Upper lobe of left lung (tissue), 6 donors: ENCODE measurements at regions not wholly inside any gene's neighbourhood (a gene's known extent, or its start where the extent isn't known, plus 50 kb on each side); places are given as distances from the start of the nearest gene placed in this dataset.

Experiments
- ATAC-seq, 2 donors: fragments of 200-7000 bp; cut with Tn5 transposase; one replicate each; pipeline ENCODE4 v1.9.1; 2022; ENCODE audit warnings: mild to moderate bottlenecking in 2 of 2, moderate library complexity in 2 of 2; ENCODE audit not compliant: low FRiP score in 2 of 2
- DNase-seq, 2 donors: peaks; one replicate each; pipeline ENCODE4 v3.0.0-alpha.2; 2019 to 2020
- H3K27ac ChIP-seq, 4 donors: fragments of 200-600 bp; sonication (generic); one replicate each; pipeline ENCODE4 v1.5.1; 2016 to 2019
- H3K27me3 ChIP-seq, 4 donors: fragments of 200-600 bp; sonication (generic); one replicate each; pipeline ENCODE4 v1.5.1; 2017 to 2019
- H3K36me3 ChIP-seq, 4 donors: fragments of 200-600 bp; sonication (generic); one replicate each; pipeline ENCODE4 v1.5.1; 2016 to 2019
- H3K4me1 ChIP-seq, 4 donors: fragments of 200-600 bp; sonication (generic); one replicate each; pipeline ENCODE4 v1.5.1; 2018 to 2019
- H3K4me3 ChIP-seq, 4 donors: fragments of 200-600 bp; sonication (generic); one replicate each; pipeline ENCODE4 v1.5.1; 2017 to 2019; ENCODE audit warnings: mild to moderate bottlenecking in 2 of 4, moderate library complexity in 1 of 4
- H3K9me3 ChIP-seq, 4 donors: fragments of 200-600 bp; sonication (generic); one replicate each; pipeline ENCODE4 v1.5.1; 2018 to 2019
- EP300 ChIP-seq, 4 donors: sonication (generic); formaldehyde crosslinking; IDR thresholded peaks; one replicate each; pipeline ENCODE4 v1.5.1; 2017; ENCODE audit warnings: antibody characterized with exemption in 4 of 4, control low read depth in 2 of 4
- POLR2A ChIP-seq, 4 donors: fragments of 450-650 bp; IDR thresholded peaks; one replicate each; pipeline ENCODE4 v1.5.1; 2016 to 2017; ENCODE audit warnings: antibody characterized with exemption in 4 of 4, mild to moderate bottlenecking in 2 of 4
- POLR2AphosphoS5 ChIP-seq, 2 donors: sonication (generic); formaldehyde crosslinking; IDR thresholded peaks; one replicate each; pipeline ENCODE4 v1.5.1; 2017; ENCODE audit warnings: antibody characterized with exemption in 2 of 2
- WGBS, 2 donors: methylation state at CpG; one replicate each; pipeline ENCODE4 v1.1.5; 2017 to 2018; 5-methylcytosine and 5-hydroxymethylcytosine counted together
- TF ChIP-seq, protein P1 (sequence below), 6 experiments: fragments of 450-650 bp in 4 of 6; fragments of 200-600 bp in 2 of 6; sonication (generic) in 2 of 6; IDR thresholded peaks; one replicate each; pipeline ENCODE4 v1.5.1; 2016 to 2019; ENCODE audit warnings: antibody characterized with exemption in 6 of 6
- donor health status: DM: no; HTN: no; CAD: no; lungs with moderate emphysema.
- donor health status: DM: no; HTN: yes; CAD: no; lungs with severe emphysema.

DNA sequence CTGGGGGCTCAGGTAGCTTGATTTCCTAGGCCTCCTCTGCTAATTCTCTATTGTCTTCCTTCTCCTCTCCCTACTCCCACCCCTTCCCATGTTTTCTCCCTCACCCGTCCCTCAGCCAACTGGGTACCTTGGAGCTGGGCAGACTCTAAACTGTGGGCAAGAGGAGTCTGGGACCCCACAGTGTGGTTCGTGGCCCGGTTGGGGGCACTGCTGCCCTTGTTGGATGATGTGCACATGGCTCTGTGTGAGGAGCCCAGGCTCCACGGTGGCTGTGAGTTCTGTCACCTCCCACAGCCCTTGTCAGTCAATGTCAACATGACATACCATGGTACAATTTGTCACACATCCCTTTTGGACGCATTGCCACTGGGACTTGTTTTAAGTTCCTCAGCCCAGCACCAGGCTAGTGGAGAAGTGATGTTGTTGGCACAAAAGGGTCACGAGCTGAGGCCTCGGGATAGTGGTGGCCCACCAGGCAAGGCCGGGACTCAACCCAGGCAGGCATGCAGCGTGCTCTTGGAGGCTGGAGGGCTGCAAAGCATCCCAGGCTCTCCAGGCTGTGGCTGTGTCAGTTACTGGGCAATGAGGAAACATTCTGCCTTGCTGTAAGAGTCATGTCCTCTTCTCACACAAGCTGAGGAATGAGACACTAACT lies 142.3 kb downstream of the TLE3 start:
- Histone ChIP-seq H3K27ac (no peak overlapping the region), H3K4me3 (no peak overlapping the region), H3K4me1 (no peaks in the 10 kb centered on the region), H3K9me3 (no peaks in the 10 kb centered on the region), H3K27me3 (no peaks in the 10 kb centered on the region), H3K36me3 (no peaks in the 10 kb centered on the region)
- ATAC-seq (peak in 1 of 2 donors; percentile 17), DNase-seq (no peak)
- TF ChIP-seq EP300 (IDR thresholded peaks at IDR 0.05) (no peak), POLR2AphosphoS5 (IDR thresholded peaks at IDR 0.05) (no peak), POLR2A (IDR thresholded peaks at IDR 0.05) (no peak)
- TF ChIP-seq, protein P1, sequence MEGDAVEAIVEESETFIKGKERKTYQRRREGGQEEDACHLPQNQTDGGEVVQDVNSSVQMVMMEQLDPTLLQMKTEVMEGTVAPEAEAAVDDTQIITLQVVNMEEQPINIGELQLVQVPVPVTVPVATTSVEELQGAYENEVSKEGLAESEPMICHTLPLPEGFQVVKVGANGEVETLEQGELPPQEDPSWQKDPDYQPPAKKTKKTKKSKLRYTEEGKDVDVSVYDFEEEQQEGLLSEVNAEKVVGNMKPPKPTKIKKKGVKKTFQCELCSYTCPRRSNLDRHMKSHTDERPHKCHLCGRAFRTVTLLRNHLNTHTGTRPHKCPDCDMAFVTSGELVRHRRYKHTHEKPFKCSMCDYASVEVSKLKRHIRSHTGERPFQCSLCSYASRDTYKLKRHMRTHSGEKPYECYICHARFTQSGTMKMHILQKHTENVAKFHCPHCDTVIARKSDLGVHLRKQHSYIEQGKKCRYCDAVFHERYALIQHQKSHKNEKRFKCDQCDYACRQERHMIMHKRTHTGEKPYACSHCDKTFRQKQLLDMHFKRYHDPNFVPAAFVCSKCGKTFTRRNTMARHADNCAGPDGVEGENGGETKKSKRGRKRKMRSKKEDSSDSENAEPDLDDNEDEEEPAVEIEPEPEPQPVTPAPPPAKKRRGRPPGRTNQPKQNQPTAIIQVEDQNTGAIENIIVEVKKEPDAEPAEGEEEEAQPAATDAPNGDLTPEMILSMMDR (IDR thresholded peaks at IDR 0.05): no peak
- WGBS, 2 donors: 66 to 85% methylated on average over 6 to 8 of the region's 9 CpGs

DNA sequence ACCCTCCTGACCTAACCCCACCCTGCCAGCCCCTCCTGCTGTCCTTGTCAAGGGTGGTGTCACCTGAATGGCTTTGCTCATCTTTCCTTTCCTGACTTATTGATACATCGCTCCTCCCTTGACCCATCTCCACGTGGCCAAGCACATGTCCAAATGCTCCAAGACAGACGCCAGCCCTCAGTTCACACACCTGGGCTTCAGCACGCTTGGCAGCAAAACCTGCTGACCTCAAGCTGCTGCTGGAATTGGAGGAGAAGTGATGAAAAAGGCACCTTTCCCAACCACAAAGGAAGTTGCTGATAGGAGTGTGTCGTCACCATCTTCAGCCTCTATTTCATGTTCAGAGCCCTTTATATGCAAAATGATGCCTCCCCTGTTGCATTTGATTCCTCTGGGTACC lies 141.3 kb downstream of the TLE3 start:
- H3K4me3 ChIP-seq: no peak overlapping the region
- WGBS, 2 donors: 74 to 84% methylated on average over 5 of the region's 5 CpGs
- no peaks in the 10 kb centered on the region for H3K27me3 ChIP-seq
- H3K27ac ChIP-seq: peak overlapping the region in 1 of 4 donors; percentile 49
- no peaks in the 10 kb centered on the region for H3K9me3 ChIP-seq
- no peak for ATAC-seq
- H3K4me1 ChIP-seq: no peaks in the 10 kb centered on the region
- TF ChIP-seq EP300 (IDR thresholded peaks at IDR 0.05) (no peak), POLR2A (IDR thresholded peaks at IDR 0.05) (no peak), POLR2AphosphoS5 (IDR thresholded peaks at IDR 0.05) (no peak)
- TF ChIP-seq, protein P1 (IDR thresholded peaks at IDR 0.05): no peak
- no peak for DNase-seq
- no peaks in the 10 kb centered on the region for H3K36me3 ChIP-seq

DNA sequence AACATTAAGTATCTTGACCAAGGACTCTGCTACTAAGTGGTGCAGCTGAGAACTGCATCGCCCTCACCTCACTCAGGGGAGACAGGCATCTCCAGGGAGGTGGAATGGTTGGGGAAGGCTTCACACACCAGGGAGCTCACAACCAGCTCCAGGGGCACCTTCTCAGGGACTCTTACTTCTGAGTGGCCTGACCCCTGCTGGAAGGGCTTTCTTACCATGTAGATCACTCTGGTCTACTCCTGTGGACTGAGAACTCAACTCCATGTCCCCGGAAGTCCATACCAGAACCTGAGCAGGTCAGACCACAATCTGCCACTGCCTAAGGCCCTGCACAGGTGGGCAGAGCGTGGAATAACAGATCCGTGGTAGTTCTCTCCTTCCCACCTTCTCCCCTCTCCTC lies 140.5 kb downstream of the TLE3 start:
- Histone ChIP-seq H3K4me3 (no peak overlapping the region), H3K27me3 (no peaks in the 10 kb centered on the region), H3K4me1 (no peaks in the 10 kb centered on the region), H3K36me3 (no peaks in the 10 kb centered on the region), H3K27ac (no peak overlapping the region), H3K9me3 (no peaks in the 10 kb centered on the region)
- ATAC-seq (no peak), DNase-seq (no peak)
- WGBS, 2 donors: 83 to 97% methylated on average over 4 of the region's 4 CpGs
- TF ChIP-seq, protein P1 (IDR thresholded peaks at IDR 0.05): no peak
- no peak for TF ChIP-seq POLR2AphosphoS5 (IDR thresholded peaks at IDR 0.05)

DNA sequence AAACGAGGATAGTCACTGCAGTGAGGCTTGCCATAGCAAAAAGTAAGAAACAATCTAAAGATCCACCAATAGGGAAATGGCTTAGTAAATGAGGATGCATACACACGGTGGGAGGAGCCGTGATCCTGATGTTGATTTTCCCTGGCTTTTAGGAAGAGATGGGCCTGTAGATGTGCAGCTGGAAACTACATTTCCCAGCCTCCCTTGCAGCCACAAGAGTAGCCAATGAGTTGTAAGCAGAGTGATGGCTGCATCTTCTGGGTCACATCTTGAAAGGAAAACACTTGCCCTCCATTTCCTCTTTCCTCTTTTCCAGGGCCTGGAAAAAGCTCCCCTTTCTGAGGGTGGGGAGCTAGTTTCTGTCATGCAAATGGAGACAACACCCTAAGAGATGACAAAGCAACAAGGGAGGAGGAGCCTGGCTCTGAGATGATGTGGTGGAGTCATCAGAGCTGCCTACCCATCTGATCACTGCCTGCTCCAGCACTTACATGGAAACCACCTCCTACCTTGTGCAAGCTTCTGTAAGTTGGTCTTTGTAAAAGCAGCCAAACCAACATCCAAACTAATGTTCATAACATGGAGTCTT lies 139.1 kb downstream of the TLE3 start:
- no peaks in the 10 kb centered on the region for H3K9me3 ChIP-seq
- no peak for ATAC-seq
- no peak overlapping the region for H3K27ac ChIP-seq
- no peaks in the 10 kb centered on the region for H3K4me1 ChIP-seq
- no peak overlapping the region for H3K4me3 ChIP-seq
- H3K27me3 ChIP-seq: no peaks in the 10 kb centered on the region
- H3K36me3 ChIP-seq: no peaks in the 10 kb centered on the region
- DNase-seq: no peak
- WGBS, 2 donors: 67 to 75% methylated on average over 3 of the region's 3 CpGs
- TF ChIP-seq EP300 (IDR thresholded peaks at IDR 0.05): no peak
- TF ChIP-seq, protein P1 (IDR thresholded peaks at IDR 0.05): no peak
- no peak for TF ChIP-seq POLR2A (IDR thresholded peaks at IDR 0.05)
- no peak for TF ChIP-seq POLR2AphosphoS5 (IDR thresholded peaks at IDR 0.05)

DNA sequence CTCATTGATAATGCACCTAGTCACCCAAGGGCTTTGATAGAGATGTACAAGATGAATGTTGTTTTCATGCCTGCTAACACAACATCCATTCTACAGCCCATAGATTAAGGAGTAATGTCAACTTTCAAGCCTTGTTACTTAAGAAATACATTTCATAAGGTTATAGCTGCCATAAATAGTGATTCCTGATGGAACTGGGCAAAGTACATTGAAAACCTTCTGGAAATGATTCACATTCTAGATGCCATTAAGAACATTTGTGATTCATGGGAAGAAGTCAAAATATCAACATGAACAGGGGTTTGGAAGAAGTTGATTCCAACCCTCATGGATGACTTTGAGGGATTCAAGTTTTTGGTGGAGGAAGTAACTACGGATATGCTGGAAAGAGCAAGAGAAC lies 135.2 kb downstream of the TLE3 start:
- WGBS, 2 donors: 90 to 96% methylated on average over 1 of the region's 1 CpG

More for the DNA sequence above, 135.2 kb downstream of the TLE3 start:
- no peaks in the 10 kb centered on the region for H3K9me3 ChIP-seq
- TF ChIP-seq POLR2A (IDR thresholded peaks at IDR 0.05) (no peak), EP300 (IDR thresholded peaks at IDR 0.05) (no peak), POLR2AphosphoS5 (IDR thresholded peaks at IDR 0.05) (no peak)
- TF ChIP-seq, protein P1 (IDR thresholded peaks at IDR 0.05): no peak
- no peak overlapping the region for H3K27ac ChIP-seq
- no peak for DNase-seq
- ATAC-seq: no peak
- no peak overlapping the region for H3K4me3 ChIP-seq
- H3K36me3 ChIP-seq: no peaks in the 10 kb centered on the region
- no peaks in the 10 kb centered on the region for H3K27me3 ChIP-seq
- no peaks in the 10 kb centered on the region for H3K4me1 ChIP-seq
